Astrocyte (in vitro differentiated cells and primary cell): ENCODE measurements at regions not wholly inside any gene's neighbourhood (a gene's known extent, or its start where the extent isn't known, plus 50 kb on each side); places are given as distances from the start of the nearest gene placed in this dataset.

ENCODE experiments used
- DNase-seq: peaks from one replicate; pipeline ENCODE4 v3.0.0-alpha.2; 2010; ENCODE audit warnings: low read depth
- FAIRE-seq: peaks from 2 replicates; lab custom pipeline; 2011; peaks lifted over from hg19 to GRCh38; lab: Jason Lieb, UNC
- H2AFZ ChIP-seq: 2 replicates; pipeline ENCODE4 v1.6.0; 2012; ENCODE audit warnings: low read depth, low read length, inconsistent platforms
- H3K27ac ChIP-seq: 2 replicates; pipeline ENCODE4 v1.5.1; 2011; ENCODE audit warnings: low read depth, low read length, inconsistent platforms
- H3K27me3 ChIP-seq: 2 replicates; pipeline ENCODE4 v1.6.0; 2011; ENCODE audit warnings: low read length, inconsistent platforms; ENCODE audit not compliant: insufficient read depth
- H3K36me3 ChIP-seq: 2 replicates; pipeline ENCODE4 v1.5.1; 2011; ENCODE audit warnings: low read length, inconsistent platforms; ENCODE audit not compliant: insufficient read depth
- H3K4me1 ChIP-seq: 2 replicates; pipeline ENCODE4 v1.5.1; 2011; ENCODE audit warnings: low read length, inconsistent platforms; ENCODE audit not compliant: insufficient read depth
- H3K4me2 ChIP-seq: 2 replicates; pipeline ENCODE4 v1.6.0; 2012; ENCODE audit warnings: low read length, inconsistent platforms
- H3K4me3 ChIP-seq: 2 replicates; pipeline ENCODE4 v1.5.1; 2011; ENCODE audit warnings: low read depth, mild to moderate bottlenecking, low read length, inconsistent platforms; ENCODE audit not compliant: insufficient read depth
- H3K79me2 ChIP-seq: 2 replicates; pipeline ENCODE4 v1.6.0; 2012; ENCODE audit warnings: mild to moderate bottlenecking, low read length, inconsistent platforms; ENCODE audit not compliant: insufficient read depth
- H3K9ac ChIP-seq: 2 replicates; pipeline ENCODE4 v1.6.0; 2012; ENCODE audit warnings: mild to moderate bottlenecking, low read length, inconsistent platforms
- H3K9me3 ChIP-seq: 2 replicates; pipeline ENCODE4 v1.5.1; 2012; ENCODE audit warnings: low read depth, mild to moderate bottlenecking, low read length, inconsistent platforms; ENCODE audit not compliant: insufficient read depth
- H4K20me1 ChIP-seq: 2 replicates; pipeline ENCODE4 v1.6.0; 2012; ENCODE audit warnings: low read length, inconsistent platforms; ENCODE audit not compliant: insufficient read depth
- H3K27ac Mint-ChIP-seq: one replicate; pipeline ENCODE4 v1.8.0; 2021; ENCODE audit warnings: mild to moderate bottlenecking, mixed read lengths; ENCODE audit not compliant: unreplicated experiment
- H3K27me3 Mint-ChIP-seq: one replicate; pipeline ENCODE4 v1.8.0; 2021; ENCODE audit warnings: low read depth, mixed read lengths; ENCODE audit not compliant: unreplicated experiment
- H3K36me3 Mint-ChIP-seq: one replicate; pipeline ENCODE4 v1.8.0; 2021; ENCODE audit warnings: low read depth, mixed read lengths; ENCODE audit not compliant: unreplicated experiment
- H3K4me1 Mint-ChIP-seq: one replicate; pipeline ENCODE4 v1.8.0; 2021; ENCODE audit warnings: low read depth, mixed read lengths; ENCODE audit not compliant: unreplicated experiment
- H3K4me3 Mint-ChIP-seq: one replicate; pipeline ENCODE4 v1.8.0; 2021; ENCODE audit warnings: mild to moderate bottlenecking, moderate library complexity, mixed read lengths; ENCODE audit not compliant: unreplicated experiment
- H3K9me3 Mint-ChIP-seq: one replicate; pipeline ENCODE4 v1.8.0; 2021; ENCODE audit warnings: mild to moderate bottlenecking, mixed read lengths; ENCODE audit not compliant: unreplicated experiment
- CTCF ChIP-seq: IDR thresholded peaks from 2 replicates; pipeline ENCODE4 v1.5.1; 2011; ENCODE audit warnings: low read depth, mild to moderate bottlenecking, inconsistent platforms, low read length, moderate library complexity; ENCODE audit not compliant: insufficient read depth
- EZH2 ChIP-seq: IDR thresholded peaks from 2 replicates; pipeline ENCODE4 v1.6.1; 2012; ENCODE audit warnings: mild to moderate bottlenecking, low read length, inconsistent platforms; ENCODE audit not compliant: insufficient read depth

- Mint-ChIP-seq H3K9me3 (no peaks in the 10 kb centered on the region), H3K36me3 (no peaks in the 10 kb centered on the region), H3K4me3 (no peak overlapping the region), H3K4me1 (peaks cover 11% of the 10 kb centered on the region), H3K27me3 (peaks cover 4% of the 10 kb centered on the region), H3K27ac (no peak overlapping the region)
- Histone ChIP-seq H3K4me1 (no peaks in the 10 kb centered on the region), H3K9me3 (no peaks in the 10 kb centered on the region), H3K9ac (no peak overlapping the region), H4K20me1 (no peaks in the 10 kb centered on the region), H3K27me3 (no peaks in the 10 kb centered on the region), H2AFZ (no peak overlapping the region), H3K4me3 (no peak overlapping the region), H3K36me3 (no peaks in the 10 kb centered on the region), H3K27ac (no peak overlapping the region), H3K79me2 (no peaks in the 10 kb centered on the region), H3K4me2 (no peak overlapping the region)
- DNase-seq, result no peak
- no peak for FAIRE-seq
- TF ChIP-seq CTCF (no peak), EZH2 (no peak)
These were observed 225.1 kb upstream of the LMCD1 start for GRCh38 chr3:8276506-8276905.

- no peak overlapping the region for H2AFZ ChIP-seq
- H3K4me3 ChIP-seq, result no peak overlapping the region
- Mint-ChIP-seq H3K27me3 (peaks cover 4% of the 10 kb centered on the region), H3K9me3 (no peaks in the 10 kb centered on the region), H3K36me3 (no peaks in the 10 kb centered on the region), H3K4me1 (peaks cover 11% of the 10 kb centered on the region), H3K4me3 (no peak overlapping the region), H3K27ac (no peak overlapping the region)
- no peak overlapping the region for H3K9ac ChIP-seq
- H3K9me3 ChIP-seq, result no peaks in the 10 kb centered on the region
- no peaks in the 10 kb centered on the region for H3K79me2 ChIP-seq
- DNase-seq (no peak), FAIRE-seq (no peak)
- no peaks in the 10 kb centered on the region for H3K36me3 ChIP-seq
- TF ChIP-seq CTCF, result no peak
- no peak for TF ChIP-seq EZH2
- no peaks in the 10 kb centered on the region for H3K4me1 ChIP-seq
- no peaks in the 10 kb centered on the region for H4K20me1 ChIP-seq
- no peaks in the 10 kb centered on the region for H3K27me3 ChIP-seq
- H3K27ac ChIP-seq, result no peak overlapping the region
- no peak overlapping the region for H3K4me2 ChIP-seq
These were observed 223.2 kb upstream of the LMCD1 start for GRCh38 chr3:8278448-8278847.

- Mint-ChIP-seq H3K27ac (no peak overlapping the region), H3K36me3 (no peaks in the 10 kb centered on the region)
- H3K79me2 ChIP-seq, result no peaks in the 10 kb centered on the region
These were observed 222.1 kb upstream of the LMCD1 start for GRCh38 chr3:8279476-8279875.

More at GRCh38 chr3:8279476-8279875, 222.1 kb upstream of the LMCD1 start:
- TF ChIP-seq CTCF, result no peak
- TF ChIP-seq EZH2, result no peak
- DNase-seq (no peak), FAIRE-seq (no peak)
- Histone ChIP-seq H3K4me3 (no peak overlapping the region), H3K9ac (no peak overlapping the region), H3K27ac (no peak overlapping the region), H3K27me3 (no peaks in the 10 kb centered on the region), H3K4me2 (no peak overlapping the region), H3K36me3 (no peaks in the 10 kb centered on the region), H3K4me1 (no peaks in the 10 kb centered on the region), H2AFZ (no peak overlapping the region), H4K20me1 (no peaks in the 10 kb centered on the region), H3K9me3 (no peaks in the 10 kb centered on the region)
- Mint-ChIP-seq H3K4me3 (no peak overlapping the region), H3K4me1 (peaks cover 11% of the 10 kb centered on the region), H3K27me3 (no peaks in the 10 kb centered on the region), H3K9me3 (no peaks in the 10 kb centered on the region)
